NB4 (cell line): ENCODE measurements at regions not wholly inside any gene's neighbourhood (a gene's known extent, or its start where the extent isn't known, plus 50 kb on each side); places are given as distances from the start of the nearest gene placed in this dataset.
A peak's percentile ranks its signal among the peaks of the same experiment; 100 is the strongest.

Experiments used
- DNase-seq: peaks from one replicate; pipeline ENCODE4 v3.0.0; 2010; ENCODE audit warnings: low read depth
- H3K4me3 ChIP-seq: one replicate; pipeline ENCODE4 v1.5.1; 2011; ENCODE audit warnings: mild to moderate bottlenecking, low read depth, low read length, moderate library complexity
- CTCF ChIP-seq: IDR thresholded peaks from one replicate; pipeline ENCODE4 v1.5.1; 2012; ENCODE audit warnings: low read depth, low read length
- MAX ChIP-seq: IDR thresholded peaks from 2 replicates; pipeline ENCODE4 v1.6.1; 2011; ENCODE audit warnings: low read depth, low read length
- MYC ChIP-seq: IDR thresholded peaks from 2 replicates; pipeline ENCODE4 v1.6.1; 2011; ENCODE audit warnings: low read depth, low read length
- POLR2A ChIP-seq: IDR thresholded peaks from 2 replicates; pipeline ENCODE4 v1.6.1; 2011; ENCODE audit warnings: mild to moderate bottlenecking; ENCODE audit not compliant: insufficient read length; ENCODE audit errors: extremely low read depth

- peak; percentile 15 for DNase-seq
- TF ChIP-seq CTCF: peak; percentile 43
- TF ChIP-seq POLR2A: no peak
- H3K4me3 ChIP-seq: no peak overlapping the region
These were observed 101.0 kb upstream of the NT5C1B start for GRCh38 chr2:18690342-18690741.

- H3K4me3 ChIP-seq: no peak overlapping the region
- TF ChIP-seq POLR2A (no peak), CTCF (no peak), MYC (no peak), MAX (no peak)
- DNase-seq: no peak
These were observed 95.1 kb upstream of the NT5C1B start for GRCh38 chr2:18684206-18685038.

- no peak overlapping the region for H3K4me3 ChIP-seq
- DNase-seq: no peak
- no peak for TF ChIP-seq MYC
- TF ChIP-seq CTCF: no peak
- no peak for TF ChIP-seq MAX
- no peak for TF ChIP-seq POLR2A
These were observed 93.3 kb upstream of the NT5C1B start for GRCh38 chr2:18682681-18683080.

GRCh38 chr2:18677280-18677679 is 87.9 kb upstream of the NT5C1B start:
- TF ChIP-seq MYC: no peak
- no peak for TF ChIP-seq CTCF
- TF ChIP-seq MAX: no peak
- TF ChIP-seq POLR2A: no peak
- H3K4me3 ChIP-seq: no peak overlapping the region
- DNase-seq: no peak

- no peak for DNase-seq
- H3K4me3 ChIP-seq: no peak overlapping the region
- no peak for TF ChIP-seq MYC
- TF ChIP-seq POLR2A: no peak
- TF ChIP-seq MAX: no peak
- TF ChIP-seq CTCF: no peak
These were observed 84.9 kb upstream of the NT5C1B start for GRCh38 chr2:18674309-18674708.

GRCh38 chr2:18671363-18671762 is 82.0 kb upstream of the NT5C1B start:
- no peak for TF ChIP-seq MYC
- TF ChIP-seq MAX: no peak
- TF ChIP-seq POLR2A: no peak
- no peak for TF ChIP-seq CTCF
- H3K4me3 ChIP-seq: no peak overlapping the region
- DNase-seq: no peak
